ENCODE measurements at regions not wholly inside any gene's neighbourhood (a gene's known extent, or its start where the extent isn't known, plus 50 kb on each side); places are given as distances from the start of the nearest gene placed in this dataset.

DNA sequence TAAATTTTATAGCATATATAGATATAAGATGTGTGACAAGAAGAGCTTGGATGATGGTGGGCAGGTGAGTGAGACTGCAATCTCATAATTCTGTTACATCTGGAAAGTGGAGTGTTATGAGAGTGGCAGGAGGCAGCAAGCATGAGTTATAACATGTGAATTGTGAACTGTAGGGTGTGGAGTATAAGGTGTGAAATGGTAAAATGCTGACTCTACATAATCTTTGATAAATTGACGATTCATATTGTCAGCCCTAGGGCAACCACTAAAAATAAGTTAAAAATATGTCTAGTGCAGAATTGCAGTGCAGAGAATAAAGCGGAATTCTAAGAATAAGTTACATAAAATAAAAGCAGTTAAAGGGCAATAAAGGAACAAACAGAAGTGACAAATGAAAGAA lies 74.8 kb upstream of the AKR1E2 start:
- Mint-ChIP-seq H3K9me3 (no peaks in the 10 kb centered on the region), H3K4me3 (no peak overlapping the region), H3K36me3 (no peaks in the 10 kb centered on the region), H3K4me1 (no peaks in the 10 kb centered on the region), H3K27me3 (ENCODE audit: low read depth in 2 of 2) (peaks cover 15 to 41% of the 10 kb centered on the region in 2 donors), H3K27ac (no peak overlapping the region)
- Histone ChIP-seq H3K27ac (ENCODE audit: low read length) (no peak overlapping the region), H3K4me3 (ENCODE audit: low read length) (no peak overlapping the region), H3K36me3 (ENCODE audit: control insufficient read depth, insufficient read depth, low read length) (no peaks in the 10 kb centered on the region), H3K27me3 (ENCODE audit: control insufficient read depth, insufficient read depth, low read length) (no peaks in the 10 kb centered on the region), H3K4me1 (ENCODE audit: control insufficient read depth, insufficient read depth, low read length) (no peaks in the 10 kb centered on the region), H3K9me3 (ENCODE audit: control insufficient read depth, insufficient read depth, low read length) (no peaks in the 10 kb centered on the region)
- DNase-seq (no peak), ATAC-seq (no peak)
- intact Hi-C loops (cut with micrococcal nuclease), result no loop called here
- TF ChIP-seq, protein P1, sequence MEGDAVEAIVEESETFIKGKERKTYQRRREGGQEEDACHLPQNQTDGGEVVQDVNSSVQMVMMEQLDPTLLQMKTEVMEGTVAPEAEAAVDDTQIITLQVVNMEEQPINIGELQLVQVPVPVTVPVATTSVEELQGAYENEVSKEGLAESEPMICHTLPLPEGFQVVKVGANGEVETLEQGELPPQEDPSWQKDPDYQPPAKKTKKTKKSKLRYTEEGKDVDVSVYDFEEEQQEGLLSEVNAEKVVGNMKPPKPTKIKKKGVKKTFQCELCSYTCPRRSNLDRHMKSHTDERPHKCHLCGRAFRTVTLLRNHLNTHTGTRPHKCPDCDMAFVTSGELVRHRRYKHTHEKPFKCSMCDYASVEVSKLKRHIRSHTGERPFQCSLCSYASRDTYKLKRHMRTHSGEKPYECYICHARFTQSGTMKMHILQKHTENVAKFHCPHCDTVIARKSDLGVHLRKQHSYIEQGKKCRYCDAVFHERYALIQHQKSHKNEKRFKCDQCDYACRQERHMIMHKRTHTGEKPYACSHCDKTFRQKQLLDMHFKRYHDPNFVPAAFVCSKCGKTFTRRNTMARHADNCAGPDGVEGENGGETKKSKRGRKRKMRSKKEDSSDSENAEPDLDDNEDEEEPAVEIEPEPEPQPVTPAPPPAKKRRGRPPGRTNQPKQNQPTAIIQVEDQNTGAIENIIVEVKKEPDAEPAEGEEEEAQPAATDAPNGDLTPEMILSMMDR (IDR thresholded peaks at IDR 0.05), result no peak
- 83% methylated on average over 2 of the region's 2 CpGs for WGBS (ENCODE audit: insufficient coverage)

GRCh38 chr10:4749271-4749574 lies 76.8 kb upstream of the AKR1E2 start:
- Histone ChIP-seq H3K36me3 (ENCODE audit: control insufficient read depth, insufficient read depth, low read length) (no peaks in the 10 kb centered on the region), H3K4me1 (ENCODE audit: control insufficient read depth, insufficient read depth, low read length) (no peaks in the 10 kb centered on the region), H3K27ac (ENCODE audit: low read length) (no peak overlapping the region), H3K4me3 (ENCODE audit: low read length) (no peak overlapping the region), H3K9me3 (ENCODE audit: control insufficient read depth, insufficient read depth, low read length) (no peaks in the 10 kb centered on the region), H3K27me3 (ENCODE audit: control insufficient read depth, insufficient read depth, low read length) (no peaks in the 10 kb centered on the region)
- 90% methylated on average over 4 of the region's 4 CpGs for WGBS (ENCODE audit: insufficient coverage)
- H3K4me3 Mint-ChIP-seq, result no peak overlapping the region
- no peak for ATAC-seq
- H3K4me1 Mint-ChIP-seq, result no peaks in the 10 kb centered on the region
- peaks cover 14 to 44% of the 10 kb centered on the region in 2 donors for H3K27me3 Mint-ChIP-seq (ENCODE audit: low read depth in 2 of 2)
- DNase-seq, result no peak
- TF ChIP-seq, protein P1 (IDR thresholded peaks at IDR 0.05), result no peak
- H3K27ac Mint-ChIP-seq, result no peak overlapping the region
- no peaks in the 10 kb centered on the region for H3K36me3 Mint-ChIP-seq
- H3K9me3 Mint-ChIP-seq, result no peaks in the 10 kb centered on the region
- intact Hi-C loops (cut with micrococcal nuclease), result no loop called here

- intact Hi-C loops (cut with micrococcal nuclease), result no loop called here
- DNase-seq (no peak), ATAC-seq (no peak)
- no peak overlapping the region for H3K4me3 Mint-ChIP-seq
- no peaks in the 10 kb centered on the region for H3K36me3 Mint-ChIP-seq
- no peaks in the 10 kb centered on the region for H3K9me3 Mint-ChIP-seq
- H3K27me3 Mint-ChIP-seq (ENCODE audit: low read depth in 2 of 2), result peaks cover 17 to 45% of the 10 kb centered on the region in 2 donors
- H3K4me1 Mint-ChIP-seq, result no peaks in the 10 kb centered on the region
- TF ChIP-seq, protein P1 (IDR thresholded peaks at IDR 0.05), result no peak
- H3K36me3 ChIP-seq (ENCODE audit: control insufficient read depth, insufficient read depth, low read length), result no peaks in the 10 kb centered on the region
- no peak overlapping the region for H3K27ac Mint-ChIP-seq
- 22% methylated on average over 2 of the region's 4 CpGs for WGBS (ENCODE audit: insufficient coverage)
- H3K27ac ChIP-seq (ENCODE audit: low read length), result no peak overlapping the region
- no peaks in the 10 kb centered on the region for H3K4me1 ChIP-seq (ENCODE audit: control insufficient read depth, insufficient read depth, low read length)
- H3K27me3 ChIP-seq (ENCODE audit: control insufficient read depth, insufficient read depth, low read length), result no peaks in the 10 kb centered on the region
- H3K9me3 ChIP-seq (ENCODE audit: control insufficient read depth, insufficient read depth, low read length), result no peaks in the 10 kb centered on the region
- no peak overlapping the region for H3K4me3 ChIP-seq (ENCODE audit: low read length)
These were observed 77.3 kb upstream of the AKR1E2 start for GRCh38 chr10:4748491-4749270.

DNA sequence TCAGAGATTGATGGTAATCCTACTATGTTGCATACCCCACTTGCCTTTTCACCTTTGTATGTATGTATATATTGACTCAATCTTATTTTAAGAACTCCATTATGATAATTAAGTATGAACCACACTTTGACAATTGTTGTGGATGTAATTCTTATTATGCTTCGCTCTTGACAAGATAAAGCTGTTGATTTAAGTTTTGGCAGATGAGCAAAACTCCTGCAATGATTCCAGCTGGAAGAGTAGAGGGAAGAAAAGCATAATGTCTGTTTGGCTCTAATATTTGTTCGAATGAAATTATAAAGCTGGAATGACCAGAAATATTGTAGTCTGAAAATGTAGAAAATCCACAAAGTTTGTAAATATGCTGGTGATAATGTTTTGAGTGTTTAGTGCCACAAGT lies 83.8 kb upstream of the AKR1E2 start:
- no peak overlapping the region for H3K4me3 Mint-ChIP-seq
- no peaks in the 10 kb centered on the region for H3K9me3 ChIP-seq (ENCODE audit: control insufficient read depth, insufficient read depth, low read length)
- DNase-seq (no peak), ATAC-seq (no peak)
- peaks cover 15 to 39% of the 10 kb centered on the region in 2 donors for H3K27me3 Mint-ChIP-seq (ENCODE audit: low read depth in 2 of 2)
- no peak overlapping the region for H3K27ac ChIP-seq (ENCODE audit: low read length)
- intact Hi-C loops (cut with micrococcal nuclease), result no loop called here
- H3K9me3 Mint-ChIP-seq, result no peaks in the 10 kb centered on the region
- no peaks in the 10 kb centered on the region for H3K4me1 Mint-ChIP-seq
- TF ChIP-seq, protein P1 (IDR thresholded peaks at IDR 0.05), result no peak
- H3K4me1 ChIP-seq (ENCODE audit: control insufficient read depth, insufficient read depth, low read length), result no peaks in the 10 kb centered on the region
- no peaks in the 10 kb centered on the region for H3K36me3 ChIP-seq (ENCODE audit: control insufficient read depth, insufficient read depth, low read length)
- no peak overlapping the region for H3K27ac Mint-ChIP-seq
- H3K36me3 Mint-ChIP-seq, result no peaks in the 10 kb centered on the region
- no peak overlapping the region for H3K4me3 ChIP-seq (ENCODE audit: low read length)
- WGBS (ENCODE audit: insufficient coverage), result 76% methylated on average over 2 of the region's 2 CpGs
- no peaks in the 10 kb centered on the region for H3K27me3 ChIP-seq (ENCODE audit: control insufficient read depth, insufficient read depth, low read length)

All from natural killer cell (primary cell).